CD4-positive, alpha-beta T cell (primary cell): ENCODE measurements at regions not wholly inside any gene's neighbourhood (a gene's known extent, or its start where the extent isn't known, plus 50 kb on each side); places are given as distances from the start of the nearest gene placed in this dataset.

ENCODE experiments used
- ATAC-seq: fragments of 200-7000 bp; cut with Tn5 transposase; one replicate; pipeline ENCODE4 v1.10.0; 2022; ENCODE audit warnings: mild to moderate bottlenecking; ENCODE audit not compliant: poor library complexity
- CTCF ChIA-PET: fragments of 350-600 bp; sonication (Branson Sonifier 250); formaldehyde crosslinking; loops from one replicate; lab custom pipeline; 2021; ENCODE audit warnings: antibody characterized with exemption, inconsistent platforms; lab: Charles Lee
- POLR2A ChIA-PET: fragments of 350-600 bp; sonication (Branson Sonifier 250); formaldehyde crosslinking; loops from one replicate; lab custom pipeline; 2021; ENCODE audit warnings: antibody characterized with exemption, inconsistent platforms; lab: Charles Lee
- DNase-seq, 14 experiments: peaks; one replicate each; pipeline ENCODE4 v3.0.0-alpha.2; 2013 to 2020; ENCODE audit warnings: mixed read lengths in 2 of 14
- H3K27ac ChIP-seq, 2 donors: one replicate each; pipeline versions ENCODE4 v1.5.1 to v1.7.0; 2013; ENCODE audit warnings: low read length in 2 of 2, low read depth in 1 of 2, mild to moderate bottlenecking in 1 of 2
- H3K27me3 ChIP-seq, 2 experiments: 1 replicate in 1 of 2; 2 replicates in 1 of 2; pipeline versions ENCODE4 v1.6.1 to v1.7.0; 2013; ENCODE audit warnings: low read length in 2 of 2, control low read depth in 1 of 2, mild to moderate bottlenecking in 1 of 2, moderate library complexity in 1 of 2; ENCODE audit not compliant: insufficient read depth in 2 of 2, control insufficient read depth in 1 of 2
- H3K36me3 ChIP-seq: one replicate; pipeline ENCODE4 v1.6.1; 2013; ENCODE audit warnings: low read length, control low read depth; ENCODE audit not compliant: insufficient read depth
- H3K4me1 ChIP-seq: one replicate; pipeline ENCODE4 v1.6.1; 2013; ENCODE audit warnings: low read length, control low read depth; ENCODE audit not compliant: insufficient read depth
- H3K4me3 ChIP-seq: one replicate; pipeline ENCODE4 v1.5.1; 2013; ENCODE audit warnings: mild to moderate bottlenecking, low read length, moderate library complexity
- H3K9me3 ChIP-seq, 2 experiments: 1 replicate in 1 of 2; 2 replicates in 1 of 2; pipeline versions ENCODE4 v1.6.1 to v1.7.0; 2013; ENCODE audit warnings: low read length in 2 of 2, mild to moderate bottlenecking in 2 of 2, control low read depth in 1 of 2, moderate library complexity in 1 of 2; ENCODE audit not compliant: control insufficient read depth in 1 of 2, insufficient read depth in 1 of 2
- H3K27ac Mint-ChIP-seq: one replicate; pipeline ENCODE4 v1.8.0; 2020; ENCODE audit warnings: mixed read lengths
- H3K27me3 Mint-ChIP-seq: one replicate; pipeline ENCODE4 v1.8.0; 2021; ENCODE audit warnings: mixed read lengths
- H3K36me3 Mint-ChIP-seq: one replicate; pipeline ENCODE4 v1.8.0; 2021; ENCODE audit warnings: low read depth, mixed read lengths
- H3K4me1 Mint-ChIP-seq: one replicate; pipeline ENCODE4 v1.8.0; 2021; ENCODE audit warnings: low read depth, mixed read lengths
- H3K4me3 Mint-ChIP-seq: one replicate; pipeline ENCODE4 v1.8.0; 2020; ENCODE audit warnings: mild to moderate bottlenecking, mixed read lengths
- H3K9me3 Mint-ChIP-seq: one replicate; pipeline ENCODE4 v1.8.0; 2020; ENCODE audit warnings: mixed read lengths
- intact Hi-C, 2 experiments: fragments of 100-400 bp; cut with DNase I in 1 of 2; cut with micrococcal nuclease in 1 of 2; formaldehyde crosslinking; loops; one replicate each; pipeline versions ENCODE4 v1.15.1 to v1.9.0; 2023 to 2025; cut with DNase I, micrococcal nuclease
- TF ChIP-seq, protein P1 (sequence below): fragments of 200-600 bp; IDR thresholded peaks from one replicate; pipeline ENCODE4 v1.8.0; 2022; ENCODE audit warnings: antibody characterized with exemption, mild to moderate bottlenecking

DNA sequence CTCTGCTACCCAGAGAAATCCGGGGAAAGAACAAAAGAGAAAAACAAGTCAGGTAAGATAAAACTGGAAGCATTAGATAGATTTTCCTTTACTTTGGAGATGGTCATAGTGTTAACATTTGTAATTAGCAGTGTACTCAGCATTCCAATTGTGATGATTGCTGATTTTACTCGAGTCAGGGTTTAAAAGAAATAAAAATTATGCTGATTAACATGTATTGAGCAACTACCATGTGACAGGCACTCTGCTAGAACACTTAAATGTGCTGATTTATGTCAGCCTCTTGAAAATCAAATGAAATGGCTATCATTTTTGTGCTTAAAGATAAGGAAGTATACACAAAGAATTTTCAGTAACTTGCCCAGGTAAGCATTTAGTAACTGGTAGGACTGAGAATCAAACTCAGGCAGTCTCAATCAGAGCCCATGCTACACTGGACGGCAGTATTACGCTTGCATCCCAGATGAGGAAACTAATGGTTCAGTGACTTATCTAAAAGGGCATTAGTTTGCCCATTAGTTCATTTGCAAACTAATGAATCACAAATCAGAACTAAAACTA, 735.1 kb upstream of the SORCS1 start:
- no peak overlapping the region for H3K4me3 Mint-ChIP-seq
- H3K4me1 Mint-ChIP-seq: no peaks in the 10 kb centered on the region
- H3K36me3 Mint-ChIP-seq: no peaks in the 10 kb centered on the region
- no peak overlapping the region for H3K4me3 ChIP-seq
- ChIA-PET POLR2A (no interaction called here), CTCF (no interaction called here)
- no peak overlapping the region for H3K27ac Mint-ChIP-seq
- H3K36me3 ChIP-seq: no peaks in the 10 kb centered on the region
- DNase-seq: no peak
- intact Hi-C loops: no loop called here
- no peaks in the 10 kb centered on the region for H3K9me3 ChIP-seq
- TF ChIP-seq, protein P1, sequence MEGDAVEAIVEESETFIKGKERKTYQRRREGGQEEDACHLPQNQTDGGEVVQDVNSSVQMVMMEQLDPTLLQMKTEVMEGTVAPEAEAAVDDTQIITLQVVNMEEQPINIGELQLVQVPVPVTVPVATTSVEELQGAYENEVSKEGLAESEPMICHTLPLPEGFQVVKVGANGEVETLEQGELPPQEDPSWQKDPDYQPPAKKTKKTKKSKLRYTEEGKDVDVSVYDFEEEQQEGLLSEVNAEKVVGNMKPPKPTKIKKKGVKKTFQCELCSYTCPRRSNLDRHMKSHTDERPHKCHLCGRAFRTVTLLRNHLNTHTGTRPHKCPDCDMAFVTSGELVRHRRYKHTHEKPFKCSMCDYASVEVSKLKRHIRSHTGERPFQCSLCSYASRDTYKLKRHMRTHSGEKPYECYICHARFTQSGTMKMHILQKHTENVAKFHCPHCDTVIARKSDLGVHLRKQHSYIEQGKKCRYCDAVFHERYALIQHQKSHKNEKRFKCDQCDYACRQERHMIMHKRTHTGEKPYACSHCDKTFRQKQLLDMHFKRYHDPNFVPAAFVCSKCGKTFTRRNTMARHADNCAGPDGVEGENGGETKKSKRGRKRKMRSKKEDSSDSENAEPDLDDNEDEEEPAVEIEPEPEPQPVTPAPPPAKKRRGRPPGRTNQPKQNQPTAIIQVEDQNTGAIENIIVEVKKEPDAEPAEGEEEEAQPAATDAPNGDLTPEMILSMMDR: no peak
- no peak for ATAC-seq
- H3K27me3 ChIP-seq: no peaks in the 10 kb centered on the region
- no peaks in the 10 kb centered on the region for H3K27me3 Mint-ChIP-seq
- no peaks in the 10 kb centered on the region for H3K4me1 ChIP-seq
- no peak overlapping the region for H3K27ac ChIP-seq
- peaks cover 4% of the 10 kb centered on the region for H3K9me3 Mint-ChIP-seq

DNA sequence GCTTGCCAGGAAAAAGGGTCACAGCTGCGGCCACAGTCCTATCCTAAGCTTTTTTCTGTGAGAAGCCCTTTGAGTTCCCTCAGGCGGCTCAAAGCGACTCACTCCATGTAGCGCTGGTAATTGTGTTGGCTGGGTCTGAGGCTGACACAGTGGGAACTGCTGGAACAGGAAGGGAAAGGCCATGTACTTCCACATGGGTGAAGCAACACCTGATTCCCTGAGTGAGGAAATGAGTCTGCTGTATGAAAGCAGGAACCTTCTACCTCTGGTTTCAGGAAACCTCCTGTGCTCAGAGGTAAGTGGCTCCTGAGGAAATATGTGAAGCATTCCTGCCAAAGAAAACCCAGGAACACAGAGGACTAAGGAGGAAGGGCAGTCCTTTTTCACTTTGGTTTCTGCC, 734.6 kb upstream of the SORCS1 start:
- H3K9me3 ChIP-seq: no peaks in the 10 kb centered on the region
- ChIA-PET POLR2A (no interaction called here), CTCF (no interaction called here)
- no peaks in the 10 kb centered on the region for H3K4me1 Mint-ChIP-seq
- TF ChIP-seq, protein P1: no peak
- ATAC-seq (no peak), DNase-seq (no peak)
- H3K27ac ChIP-seq: no peak overlapping the region
- H3K4me3 ChIP-seq: no peak overlapping the region
- H3K27ac Mint-ChIP-seq: no peak overlapping the region
- no peaks in the 10 kb centered on the region for H3K27me3 Mint-ChIP-seq
- no peaks in the 10 kb centered on the region for H3K27me3 ChIP-seq
- intact Hi-C loops: no loop called here
- no peaks in the 10 kb centered on the region for H3K36me3 ChIP-seq
- H3K4me1 ChIP-seq: no peaks in the 10 kb centered on the region
- H3K36me3 Mint-ChIP-seq: no peaks in the 10 kb centered on the region
- peaks cover 4% of the 10 kb centered on the region for H3K9me3 Mint-ChIP-seq
- no peak overlapping the region for H3K4me3 Mint-ChIP-seq

DNA sequence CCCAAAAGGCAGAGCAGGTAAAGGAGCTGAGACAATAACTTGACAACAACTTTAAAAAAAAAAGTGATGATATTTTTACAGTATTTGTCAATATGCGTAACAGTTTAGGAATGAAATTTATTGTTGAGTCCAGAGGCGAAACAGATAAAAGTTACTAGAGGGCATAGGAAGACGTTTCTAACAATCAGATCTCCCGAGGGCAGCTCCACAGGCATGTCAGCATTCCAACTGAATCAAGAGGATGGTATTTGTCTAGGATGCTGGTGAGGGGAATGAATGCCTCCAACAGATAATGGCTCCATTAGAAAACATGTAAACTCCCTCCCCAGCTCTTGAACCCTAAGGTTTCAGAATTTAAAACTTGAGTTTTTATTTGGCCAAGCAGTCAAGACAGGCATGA, 733.9 kb upstream of the SORCS1 start:
- no peak overlapping the region for H3K27ac ChIP-seq
- no peak overlapping the region for H3K27ac Mint-ChIP-seq
- TF ChIP-seq, protein P1: no peak
- H3K27me3 ChIP-seq: no peaks in the 10 kb centered on the region
- ChIA-PET CTCF (no interaction called here), POLR2A (no interaction called here)
- H3K4me1 ChIP-seq: no peaks in the 10 kb centered on the region
- DNase-seq (no peak), ATAC-seq (no peak)
- no peaks in the 10 kb centered on the region for H3K9me3 ChIP-seq
- intact Hi-C loops: no loop called here
- H3K36me3 Mint-ChIP-seq: no peaks in the 10 kb centered on the region
- peaks cover 4% of the 10 kb centered on the region for H3K9me3 Mint-ChIP-seq
- H3K27me3 Mint-ChIP-seq: no peaks in the 10 kb centered on the region
- no peaks in the 10 kb centered on the region for H3K4me1 Mint-ChIP-seq
- no peak overlapping the region for H3K4me3 Mint-ChIP-seq
- H3K4me3 ChIP-seq: no peak overlapping the region
- no peaks in the 10 kb centered on the region for H3K36me3 ChIP-seq
